Skeletal muscle satellite cell (primary cell): ENCODE measurements at regions not wholly inside any gene's neighbourhood (a gene's known extent, or its start where the extent isn't known, plus 50 kb on each side); places are given as distances from the start of the nearest gene placed in this dataset.
"Not testable (repeated sequence)": the region's sequence is repeated elsewhere in the genome, so short reads cannot be mapped to it uniquely, and the experiment has no call there.

Source experiments
- H3K27me3 ChIP-seq: 2 replicates; pipeline ENCODE4 v1.7.0; 2013; ENCODE audit warnings: low read length; ENCODE audit not compliant: control insufficient read depth, insufficient read depth
- H3K36me3 ChIP-seq: 2 replicates; pipeline ENCODE4 v1.7.0; 2013; ENCODE audit warnings: mild to moderate bottlenecking, control low read depth, low read length; ENCODE audit not compliant: insufficient read depth
- H3K4me1 ChIP-seq: 2 replicates; pipeline ENCODE4 v1.7.0; 2013; ENCODE audit warnings: low read length; ENCODE audit not compliant: control insufficient read depth, insufficient read depth
- H3K4me2 ChIP-seq: 2 replicates; pipeline ENCODE4 v1.7.0; 2013; ENCODE audit warnings: mild to moderate bottlenecking, low read length
- H3K4me3 ChIP-seq: 2 replicates; pipeline ENCODE4 v1.7.0; 2013; ENCODE audit warnings: low read length
- H3K9ac ChIP-seq: 2 replicates; pipeline ENCODE4 v1.7.0; 2013; ENCODE audit warnings: mild to moderate bottlenecking, low read depth, low read length, moderate library complexity
- H3K9me3 ChIP-seq: replicated peaks from 2 replicates; pipeline ENCODE4 v1.7.0; 2013; ENCODE audit warnings: mild to moderate bottlenecking, control low read depth, low read length

DNA sequence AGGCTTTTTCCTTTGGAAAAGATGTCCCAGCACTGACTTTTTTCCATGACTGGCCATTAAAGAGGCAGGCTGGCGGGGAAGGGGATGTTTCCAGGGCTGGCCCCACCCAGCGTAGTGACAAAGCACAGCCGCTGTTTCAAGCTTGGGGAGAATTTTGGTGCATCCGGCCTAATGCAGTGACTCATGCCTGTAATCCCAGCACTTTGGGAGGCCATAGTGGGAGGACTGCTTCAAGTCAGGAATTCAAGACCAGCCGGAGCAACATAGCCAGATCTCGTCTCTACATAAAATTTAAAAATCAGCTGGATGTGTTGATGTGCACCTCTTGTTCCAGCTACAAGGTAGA lies 78.0 kb upstream of the SH3BP4 start:
- Histone ChIP-seq H3K9me3 (no peaks in the 10 kb centered on the region), H3K9ac (no peak overlapping the region)

DNA sequence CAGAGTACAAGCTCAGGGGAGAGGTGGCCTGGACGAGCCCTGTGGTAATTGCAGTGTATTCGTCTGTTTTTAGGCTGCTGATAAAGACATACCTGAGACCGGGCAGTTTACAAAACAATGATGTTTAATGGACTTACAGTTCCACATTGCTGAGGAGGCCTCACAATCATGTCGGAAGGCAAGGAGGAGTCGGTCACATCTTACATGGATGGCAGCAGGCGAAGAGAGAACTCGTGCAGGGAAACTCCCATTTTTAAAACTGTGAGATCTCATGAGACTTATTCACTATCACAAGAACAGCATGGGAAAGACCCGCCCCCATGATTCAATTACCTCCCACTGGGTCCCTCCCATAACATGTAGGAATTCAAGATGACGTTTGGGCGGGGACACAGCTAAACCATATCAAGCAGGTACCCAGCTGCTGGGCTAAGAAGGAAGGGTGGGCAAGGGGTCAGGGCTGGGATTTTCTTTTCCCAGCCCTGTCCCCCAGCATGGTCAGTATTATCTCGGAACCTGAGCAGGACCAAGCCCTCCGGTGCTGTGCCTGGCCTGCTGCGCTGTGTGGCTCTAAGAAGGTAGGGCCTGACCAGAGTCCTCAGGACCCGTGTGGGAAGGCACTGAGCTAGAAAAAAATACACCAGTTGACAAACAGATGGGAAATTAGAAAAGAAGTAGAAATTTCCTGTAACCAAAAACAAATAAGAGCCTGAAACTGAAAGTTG lies 78.6 kb upstream of the SH3BP4 start:
- no peak overlapping the region for H3K9ac ChIP-seq
- no peaks in the 10 kb centered on the region for H3K27me3 ChIP-seq
- no peaks in the 10 kb centered on the region for H3K9me3 ChIP-seq
- no peak overlapping the region for H3K4me3 ChIP-seq
- H3K4me2 ChIP-seq = no peak overlapping the region
- peaks cover 7% of the 10 kb centered on the region for H3K4me1 ChIP-seq
- H3K36me3 ChIP-seq = no peaks in the 10 kb centered on the region

More for the DNA sequence above, 78.0 kb upstream of the SH3BP4 start:
- no peaks in the 10 kb centered on the region for H3K27me3 ChIP-seq
- H3K4me1 ChIP-seq = peaks cover 7% of the 10 kb centered on the region
- no peak overlapping the region for H3K4me2 ChIP-seq
- no peak overlapping the region for H3K4me3 ChIP-seq
- H3K36me3 ChIP-seq = no peaks in the 10 kb centered on the region

DNA sequence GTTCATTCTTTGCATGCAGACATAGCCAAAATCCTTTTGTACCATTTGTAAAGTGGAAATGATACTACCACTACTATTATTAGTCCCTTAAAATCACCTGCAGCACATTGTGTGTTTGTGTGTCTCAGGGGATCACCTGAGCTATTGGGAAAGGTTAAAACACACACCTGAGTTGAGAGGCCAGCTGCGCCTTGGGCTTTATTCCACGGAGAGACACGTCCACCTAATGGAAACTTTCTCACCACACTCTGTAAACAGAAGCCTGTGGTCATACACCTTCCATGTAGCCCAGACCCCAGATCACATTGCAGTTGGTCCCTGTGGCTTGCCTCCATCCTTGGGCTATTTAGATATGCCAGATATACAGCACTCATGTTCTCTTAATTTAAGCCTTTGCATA lies 81.8 kb upstream of the SH3BP4 start:
- H3K4me3 ChIP-seq = no peak overlapping the region
- peaks cover 7% of the 10 kb centered on the region for H3K4me1 ChIP-seq
- H3K9me3 ChIP-seq = no peaks in the 10 kb centered on the region
- no peaks in the 10 kb centered on the region for H3K27me3 ChIP-seq
- H3K9ac ChIP-seq = no peak overlapping the region
- no peaks in the 10 kb centered on the region for H3K36me3 ChIP-seq
- no peak overlapping the region for H3K4me2 ChIP-seq

GRCh38 chr2:234869164-234869563 lies 82.7 kb upstream of the SH3BP4 start:
- H3K4me2 ChIP-seq = no peak overlapping the region
- no peaks in the 10 kb centered on the region for H3K9me3 ChIP-seq
- H3K4me1 ChIP-seq = peaks cover 7% of the 10 kb centered on the region
- no peaks in the 10 kb centered on the region for H3K36me3 ChIP-seq
- no peak overlapping the region for H3K4me3 ChIP-seq
- H3K9ac ChIP-seq = no peak overlapping the region
- no peaks in the 10 kb centered on the region for H3K27me3 ChIP-seq

DNA sequence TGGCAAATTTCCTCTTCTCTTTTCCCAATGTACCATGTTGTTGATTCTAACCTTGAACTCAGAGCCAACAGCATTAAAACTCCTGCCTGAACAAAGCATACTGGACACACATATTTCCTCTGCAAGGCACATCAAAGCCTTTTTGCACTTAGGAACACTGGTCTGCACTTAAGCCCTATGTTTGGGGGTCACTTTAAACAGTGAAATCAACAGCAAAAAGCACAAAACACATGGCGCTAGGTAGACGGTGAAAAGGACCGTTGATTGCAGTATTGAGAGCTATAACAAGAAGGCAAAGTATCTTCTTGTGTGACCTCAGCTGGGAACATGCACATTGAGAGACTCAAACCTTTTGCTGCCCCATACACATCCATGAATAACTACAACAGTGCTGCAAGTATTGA lies 83.9 kb upstream of the SH3BP4 start:
- Histone ChIP-seq H3K9me3 (no peaks in the 10 kb centered on the region), H3K9ac (no peak overlapping the region)

GRCh38 chr2:234865586-234865985 lies 86.2 kb upstream of the SH3BP4 start:
- Histone ChIP-seq H3K27me3 (no peaks in the 10 kb centered on the region), H3K4me2 (no peak overlapping the region), H3K4me1 (peaks cover 8% of the 10 kb centered on the region), H3K9me3 (no peaks in the 10 kb centered on the region), H3K36me3 (no peaks in the 10 kb centered on the region), H3K9ac (no peak overlapping the region), H3K4me3 (no peak overlapping the region)

More for the DNA sequence above, 83.9 kb upstream of the SH3BP4 start:
- H3K36me3 ChIP-seq = no peaks in the 10 kb centered on the region
- H3K27me3 ChIP-seq = no peaks in the 10 kb centered on the region
- H3K4me3 ChIP-seq = no peak overlapping the region
- H3K4me2 ChIP-seq = no peak overlapping the region
- peaks cover 8% of the 10 kb centered on the region for H3K4me1 ChIP-seq

DNA sequence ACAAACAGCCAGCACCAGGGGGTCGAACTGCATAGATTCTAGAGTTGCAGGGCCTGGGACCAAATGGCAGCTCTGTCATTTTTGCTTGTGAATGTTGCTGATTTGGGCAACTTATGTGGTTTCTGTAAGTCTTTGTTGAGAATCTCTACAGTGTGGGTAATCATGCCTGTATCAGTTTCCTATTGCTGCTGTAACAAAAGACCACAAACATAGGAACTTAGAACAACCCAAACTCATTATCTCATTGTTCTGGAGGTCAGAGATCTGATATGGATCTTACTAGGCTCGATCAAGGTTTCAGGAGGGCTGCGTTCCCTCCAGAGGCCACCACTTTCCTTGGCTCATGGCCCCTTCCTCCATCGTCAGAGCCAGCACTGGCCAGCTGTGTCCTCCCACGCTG lies 86.8 kb upstream of the SH3BP4 start:
- Histone ChIP-seq H3K9ac (no peak overlapping the region), H3K27me3 (no peaks in the 10 kb centered on the region), H3K4me2 (no peak overlapping the region), H3K4me3 (no peak overlapping the region), H3K4me1 (peaks cover 8% of the 10 kb centered on the region), H3K9me3 (no peaks in the 10 kb centered on the region), H3K36me3 (no peaks in the 10 kb centered on the region)

GRCh38 chr2:234864506-234864905 lies 87.3 kb upstream of the SH3BP4 start:
- Histone ChIP-seq H3K4me1 (peaks cover 8% of the 10 kb centered on the region), H3K4me2 (no peak overlapping the region), H3K4me3 (no peak overlapping the region), H3K27me3 (no peaks in the 10 kb centered on the region), H3K9ac (no peak overlapping the region), H3K36me3 (no peaks in the 10 kb centered on the region), H3K9me3 (no peaks in the 10 kb centered on the region)

DNA sequence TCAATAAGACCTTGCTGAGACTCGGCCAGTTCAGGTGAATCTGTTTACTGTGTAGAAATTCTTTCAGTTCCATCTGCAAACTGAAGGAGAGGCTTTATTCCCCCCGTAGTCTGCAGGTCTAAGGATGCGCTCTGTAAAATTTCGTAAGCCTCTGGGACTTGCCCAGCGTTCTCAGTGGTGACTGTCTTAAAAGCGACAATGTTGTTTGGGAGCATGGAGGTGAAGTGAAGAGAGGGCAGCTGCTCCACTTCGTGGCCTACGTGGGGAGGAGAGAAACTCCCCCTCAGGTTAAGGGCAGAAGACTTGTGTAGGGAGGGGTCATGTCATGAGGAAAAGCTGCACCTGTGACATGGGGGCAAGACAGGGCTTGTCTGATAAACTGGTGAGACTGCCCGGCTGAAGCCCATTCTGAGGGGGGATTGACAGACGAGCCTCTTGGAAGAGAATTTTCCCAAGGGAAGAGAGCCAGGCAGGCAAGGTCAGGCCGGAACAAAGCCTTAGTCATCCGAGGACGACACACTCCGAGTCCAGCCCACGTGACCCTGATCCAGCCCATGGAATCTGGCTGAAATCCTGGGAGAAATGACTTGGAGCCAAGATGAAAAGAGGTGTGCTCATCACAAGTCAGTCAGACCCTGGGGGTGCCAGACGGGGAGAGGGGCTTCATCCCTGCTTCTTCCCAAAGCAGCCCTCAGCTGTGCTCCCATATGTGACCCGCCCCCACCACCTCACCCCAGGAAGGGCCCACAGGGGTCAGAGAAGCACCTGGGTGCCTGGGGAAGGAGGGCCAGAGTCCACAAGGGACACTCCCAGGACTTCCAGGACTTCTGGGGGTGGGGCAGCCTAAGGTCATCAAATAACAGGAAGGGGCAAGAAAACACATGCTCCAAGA lies 88.5 kb upstream of the SH3BP4 start:
- H3K4me2 ChIP-seq = no peak overlapping the region
- no peak overlapping the region for H3K4me3 ChIP-seq
- no peaks in the 10 kb centered on the region for H3K9me3 ChIP-seq
- no peaks in the 10 kb centered on the region for H3K27me3 ChIP-seq
- no peak overlapping the region for H3K9ac ChIP-seq
- no peaks in the 10 kb centered on the region for H3K36me3 ChIP-seq
- H3K4me1 ChIP-seq = peaks cover 8% of the 10 kb centered on the region

- Histone ChIP-seq H3K9me3 (no peaks in the 10 kb centered on the region), H3K36me3 (no peaks in the 10 kb centered on the region), H3K9ac (no peak overlapping the region), H3K27me3 (no peaks in the 10 kb centered on the region), H3K4me1 (peaks cover 8% of the 10 kb centered on the region), H3K4me2 (no peak overlapping the region), H3K4me3 (no peak overlapping the region)
These were observed 89.7 kb upstream of the SH3BP4 start for GRCh38 chr2:234861841-234862735.

DNA sequence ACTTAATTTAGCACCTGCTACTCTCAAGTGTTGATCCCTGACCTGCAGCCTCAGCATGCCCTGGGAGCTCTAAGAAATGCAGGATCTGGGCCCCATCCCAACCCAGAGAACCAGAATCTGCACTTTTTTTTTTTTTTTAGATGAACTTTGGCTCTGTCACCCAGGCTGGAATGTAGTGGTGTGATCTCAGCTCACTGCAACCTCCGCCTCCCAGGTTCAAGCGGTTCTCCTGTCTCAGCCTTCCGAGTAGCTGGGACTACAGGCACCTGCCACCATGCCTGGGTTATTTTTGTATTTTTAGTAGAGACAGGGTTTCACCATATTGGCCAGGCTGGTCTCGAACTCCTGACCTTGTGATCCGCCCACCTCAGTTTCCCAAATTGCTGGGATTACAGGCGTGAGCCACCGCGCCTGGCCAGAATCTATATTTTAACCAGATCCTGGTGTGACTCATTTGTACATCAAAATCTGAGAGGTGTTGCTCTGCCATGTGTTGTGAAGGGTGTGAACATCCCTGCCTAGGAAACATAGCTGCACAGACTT lies 92.4 kb upstream of the SH3BP4 start:
- not testable (repeated sequence) for H3K4me3 ChIP-seq, H3K4me1 ChIP-seq, H3K9me3 ChIP-seq, H3K4me2 ChIP-seq, H3K27me3 ChIP-seq, H3K36me3 ChIP-seq, H3K9ac ChIP-seq
